Erythroblast (primary cell): ENCODE measurements at regions not wholly inside any gene's neighbourhood (a gene's known extent, or its start where the extent isn't known, plus 50 kb on each side); places are given as distances from the start of the nearest gene placed in this dataset.
"Not testable (repeated sequence)": the region's sequence is repeated elsewhere in the genome, so short reads cannot be mapped to it uniquely, and the experiment has no call there.

Experiments
- DNase-seq, 2 experiments: peaks; one replicate each; lab custom pipeline; 2025; lab: John Stamatoyannopoulos, UW
- GATA1 ChIP-seq: IDR thresholded peaks from 2 replicates; pipeline ENCODE4 v1.6.1; 2011; ENCODE audit warnings: low read depth, mild to moderate bottlenecking, control low read depth, low read length, moderate library complexity
- POLR2A ChIP-seq: IDR thresholded peaks from 2 replicates; pipeline ENCODE4 v1.6.1; 2011; ENCODE audit warnings: mild to moderate bottlenecking, low read length

DNA sequence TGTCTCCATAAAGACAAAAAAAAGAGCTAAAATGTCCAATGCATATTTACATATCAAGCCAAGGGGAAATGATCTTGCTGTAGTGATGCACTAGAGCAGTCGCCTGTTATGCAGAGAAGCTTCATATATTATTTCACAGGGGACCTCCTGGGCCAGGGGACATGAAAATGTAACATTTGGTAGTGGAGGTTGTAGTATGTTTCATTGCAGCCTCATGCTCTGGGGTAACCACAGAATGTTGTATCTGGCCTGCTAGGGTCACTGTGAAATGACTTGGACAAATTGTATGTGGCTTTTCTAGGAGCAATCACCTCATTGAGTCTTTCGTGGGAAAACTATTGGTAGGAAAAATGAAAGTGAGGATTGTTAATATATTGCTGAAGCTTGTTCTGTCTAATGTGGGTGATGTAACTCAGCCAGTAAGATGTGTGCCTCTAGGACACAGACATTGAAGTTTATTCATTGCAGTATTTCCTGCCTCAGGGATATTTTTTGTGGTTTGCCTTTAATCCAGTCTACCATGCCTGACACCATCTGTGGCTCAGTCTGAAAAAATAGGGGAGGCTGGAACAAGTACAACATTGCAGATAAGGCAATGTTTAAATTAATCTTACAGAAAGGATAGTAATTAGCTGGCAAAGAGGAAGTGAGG, 430.8 kb upstream of the TNC start:
- TF ChIP-seq POLR2A (no peak), GATA1 (no peak)
- DNase-seq, result no peak

DNA sequence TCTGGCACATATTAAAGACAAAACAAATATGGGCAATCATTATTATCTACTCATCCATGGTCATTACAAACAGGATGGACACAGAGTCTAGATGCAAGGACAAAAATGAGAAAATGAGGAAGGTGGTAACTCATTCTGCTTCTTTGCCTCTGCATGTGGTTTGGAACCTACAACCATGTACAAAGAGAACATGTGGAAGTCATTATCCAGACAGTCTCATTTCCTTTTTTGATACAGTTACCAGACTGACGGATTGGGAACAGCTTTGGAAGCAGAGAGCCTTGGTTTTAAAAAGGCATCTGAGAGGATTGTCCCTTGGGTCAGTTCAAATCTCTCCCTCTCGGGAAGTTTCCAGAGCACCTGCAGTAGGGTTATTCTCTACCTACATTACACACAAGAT, 433.4 kb upstream of the TNC start:
- no peak for DNase-seq
- TF ChIP-seq POLR2A (no peak), GATA1 (no peak)

- DNase-seq, result no peak
- TF ChIP-seq GATA1 (no peak), POLR2A (no peak)
These were observed 435.3 kb upstream of the TNC start for GRCh38 chr9:115553060-115553773.

- DNase-seq, result no peak
- TF ChIP-seq POLR2A (no peak), GATA1 (no peak)
These were observed 438.5 kb upstream of the TNC start for GRCh38 chr9:115556432-115556831.

GRCh38 chr9:115575147-115575546, 457.2 kb upstream of the TNC start:
- no peak for DNase-seq
- TF ChIP-seq GATA1 (no peak), POLR2A (no peak)

DNA sequence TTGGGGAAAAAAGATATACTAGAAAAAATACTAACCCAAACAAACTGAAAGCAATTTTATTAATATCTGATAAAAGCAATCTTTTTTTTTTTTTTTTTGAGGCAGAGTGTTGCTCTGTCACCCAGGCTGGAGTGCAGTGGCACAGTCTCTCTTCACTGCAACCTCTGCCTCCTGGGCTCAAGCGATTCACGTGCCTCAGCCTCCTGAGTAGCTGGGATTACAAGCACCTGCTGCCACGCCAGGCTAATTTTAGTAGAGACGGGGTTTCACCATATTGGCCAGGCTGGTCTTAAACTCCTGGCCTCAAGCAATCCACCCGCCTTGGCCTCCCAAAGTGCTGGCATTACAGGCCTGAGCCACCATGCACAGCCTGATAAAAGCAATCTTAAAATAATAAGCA, 467.5 kb upstream of the TNC start:
- not testable (repeated sequence) for DNase-seq

DNA sequence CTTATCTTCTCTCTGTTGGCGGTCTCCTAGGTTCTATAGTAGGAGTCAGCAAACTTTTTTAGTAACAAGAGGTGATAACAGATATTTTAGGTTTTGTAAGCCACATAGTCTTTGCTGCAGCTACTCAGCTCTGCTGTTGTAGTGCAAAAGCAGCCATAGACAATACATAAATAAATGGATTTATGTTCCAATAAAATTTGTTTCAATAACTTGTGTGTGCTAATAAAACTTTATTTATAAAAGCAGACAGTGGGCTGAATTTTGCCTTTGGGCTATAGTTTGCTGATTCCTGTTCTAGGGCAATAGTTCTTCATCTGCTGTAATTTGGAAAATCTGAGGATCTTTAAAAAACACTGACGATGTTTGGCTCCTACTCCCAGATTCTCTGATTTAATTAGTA, 469.4 kb upstream of the TNC start:
- TF ChIP-seq POLR2A, result no peak
- DNase-seq, result no peak

- no peak for TF ChIP-seq POLR2A
- DNase-seq, result no peak
These were observed 472.1 kb upstream of the TNC start for GRCh38 chr9:115590011-115590410.

GRCh38 chr9:115591584-115591984, 473.6 kb upstream of the TNC start:
- peak; percentile 26 to 42 for DNase-seq
- TF ChIP-seq POLR2A (no peak), GATA1 (no peak)

- TF ChIP-seq POLR2A (no peak), GATA1 (no peak)
- peak; percentile 5 to 31 for DNase-seq
These were observed 475.7 kb upstream of the TNC start for GRCh38 chr9:115593587-115594091.

GRCh38 chr9:115594557-115594956, 476.6 kb upstream of the TNC start:
- no peak for DNase-seq
- TF ChIP-seq POLR2A (no peak), GATA1 (no peak)

DNA sequence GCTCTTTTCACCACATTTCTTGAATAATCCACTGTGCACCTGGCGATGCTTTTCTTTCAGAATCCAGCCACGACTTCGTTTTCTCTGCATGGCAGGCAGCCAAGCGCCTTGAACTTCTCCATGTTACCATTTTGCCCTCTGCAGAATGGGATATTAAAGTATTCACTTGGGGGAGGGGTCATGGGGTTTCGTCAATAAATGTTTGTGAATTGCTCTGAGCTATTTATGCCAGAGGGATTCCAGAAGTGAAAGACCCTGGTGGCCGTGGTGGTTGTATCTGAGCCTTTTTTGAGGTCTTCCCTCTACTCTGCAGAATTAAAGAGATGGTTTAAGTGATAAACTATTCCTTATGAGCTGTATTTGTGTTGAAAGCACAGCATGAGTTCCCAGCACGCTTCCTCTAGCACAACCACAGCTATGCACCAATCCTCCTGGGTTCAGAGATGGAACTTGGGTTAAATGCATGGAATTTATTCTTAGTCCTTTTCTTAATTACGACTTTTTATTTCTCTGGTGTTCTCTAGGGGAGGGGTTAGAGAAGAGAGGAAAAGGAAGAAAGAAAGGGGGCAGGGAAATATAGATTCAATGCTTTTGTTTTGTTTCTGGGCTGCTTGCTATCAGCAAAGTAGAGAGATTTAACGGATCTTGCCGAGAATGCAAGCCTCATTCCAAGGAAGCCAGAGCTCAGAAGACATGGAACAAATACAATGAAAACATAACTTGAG, 478.2 kb upstream of the TNC start:
- DNase-seq, result no peak
- TF ChIP-seq POLR2A (no peak), GATA1 (no peak)

DNA sequence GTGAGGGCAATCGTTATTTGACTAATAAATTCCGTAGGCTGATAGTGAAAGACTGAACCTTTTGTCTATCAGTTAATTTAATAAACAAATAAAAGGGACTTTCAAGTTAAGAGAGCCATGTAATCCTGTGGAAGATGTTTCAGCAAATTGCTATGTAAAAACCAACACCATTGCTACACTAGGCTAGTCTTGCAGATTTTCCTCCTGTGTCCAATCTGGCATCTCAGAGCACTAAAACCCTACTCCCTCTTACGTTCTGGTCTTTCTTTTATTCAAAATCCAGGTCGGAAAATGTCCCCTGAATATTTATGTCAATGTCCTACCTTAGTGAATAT, 478.8 kb upstream of the TNC start:
- no peak for DNase-seq
- TF ChIP-seq POLR2A (no peak), GATA1 (no peak)

- TF ChIP-seq GATA1 (no peak), POLR2A (no peak)
- DNase-seq, result no peak
These were observed 479.5 kb upstream of the TNC start for GRCh38 chr9:115597330-115597895.

- DNase-seq, result no peak
- TF ChIP-seq GATA1 (no peak), POLR2A (no peak)
These were observed 480.8 kb upstream of the TNC start for GRCh38 chr9:115598751-115599150.
